ENCODE measurements at regions not wholly inside any gene's neighbourhood (a gene's known extent, or its start where the extent isn't known, plus 50 kb on each side); places are given as distances from the start of the nearest gene placed in this dataset.
A peak's percentile ranks its signal among the peaks of the same experiment; 100 is the strongest.

- intact Hi-C loops (cut with micrococcal nuclease) (loop anchor here (2.0 kb wide), 1 partner anchor 39 kb away; no protein-coding TSS in a partner anchor), in situ Hi-C loops (cut with MboI) (no loop called here)
- CTCF ChIA-PET (ENCODE audit: low intra/inter-chr PET ratio) = no interaction called here
- 0 out of 2 replicates have a peak, but pooled peaks cover 6% of the 10 kb centered on the region for H3K9me3 ChIP-seq (replicated peaks; ENCODE audit: control insufficient read depth, insufficient read depth, low read depth, low read length)
- peak overlapping the region in 1 of 2 experiments; percentile 55; a peak in 1 of 4 replicates for H3K9ac ChIP-seq (ENCODE audit: insufficient read depth in 1 of 2, low read depth in 2 of 2, low read length in 2 of 2)
- no peak for FAIRE-seq
- H3K4me3 ChIP-seq = no peak overlapping the region
- WGBS (ENCODE audit: insufficient coverage, low coverage, missing lambda C conversion rate) = 77% methylated on average over 6 of the region's 6 CpGs
- H3K79me2 ChIP-seq (ENCODE audit: control insufficient read depth, insufficient read depth, low read length) = no peaks in the 10 kb centered on the region
- peaks cover 32 to 42% of the 10 kb centered on the region in 2 experiments; a peak in 4 of 5 replicates for H3K4me1 ChIP-seq (replicated peaks in 1 of 2; ENCODE audit: control insufficient read depth in 2 of 2, insufficient read depth in 2 of 2, low read length in 2 of 2)
- no peak overlapping the region for H3K27ac ChIP-seq (ENCODE audit: extremely low read depth, low read depth, low read length)
- ATAC-seq = no peak
- no peak overlapping the region for H2AFZ ChIP-seq (ENCODE audit: low read depth, low read length)
- no peak for DNase-seq (ENCODE audit: extremely low read depth in 1 of 4, low spot score in 3 of 4)
- no peaks in the 10 kb centered on the region for H3K9me1 ChIP-seq (ENCODE audit: control insufficient read depth, insufficient read depth, low read length)
- POLR2A ChIA-PET = interaction anchor here (1.0 kb wide), 1 partner anchor 9 kb away, joined by 3 read pairs; no protein-coding TSS in a partner anchor
- H3K36me3 ChIP-seq (ENCODE audit: control insufficient read depth, insufficient read depth, low read length) = no peaks in the 10 kb centered on the region
- H4K20me1 ChIP-seq (replicated peaks; ENCODE audit: control insufficient read depth, insufficient read depth, low read length) = no peaks in the 10 kb centered on the region
- BruUV-seq (replicated peaks) = no TSS peak
- no peak for TF ChIP-seq STAG1 (CRISPR knock-in tag; IDR thresholded peaks at IDR 0.05; ENCODE audit: borderline replicate concordance)
- peak; percentile 16; the same call in 1 of the 2 replicates for TF ChIP-seq REST (IDR thresholded peaks at IDR 0.05; ENCODE audit: borderline replicate concordance)
- no peak for TF ChIP-seq REST (CRISPR knock-in tag; IDR thresholded peaks at IDR 0.05; ENCODE audit: low read depth)
- no peak for TF ChIP-seq LCOR (CRISPR knock-in tag; IDR thresholded peaks at IDR 0.05)
- no peaks in the 10 kb centered on the region for H3K27me3 ChIP-seq (ENCODE audit: control insufficient read depth in 2 of 2, insufficient read depth in 2 of 2, low read length in 2 of 2)
- H3K4me2 ChIP-seq (ENCODE audit: insufficient read depth, low read length) = no peak overlapping the region
Measured at GRCh38 chr3:139289860-139290524, 53.8 kb upstream of the MRPS22 start.
